ENCODE measurements at regions not wholly inside any gene's neighbourhood (a gene's known extent, or its start where the extent isn't known, plus 50 kb on each side); places are given as distances from the start of the nearest gene placed in this dataset.
A peak's percentile ranks its signal among the peaks of the same experiment; 100 is the strongest.

- Histone ChIP-seq H3K9me3 (ENCODE audit: control insufficient read depth in 4 of 4, low read length in 3 of 4) (no peaks in the 10 kb centered on the region), H3K9ac (ENCODE audit: low read depth in 1 of 2, low read length in 2 of 2) (no peak overlapping the region), H3K4me1 (ENCODE audit: control insufficient read depth in 4 of 4, insufficient read depth in 4 of 4, low read length in 3 of 4) (peaks cover 5 to 20% (median 11%) of the 10 kb centered on the region in 4 donors), H3K36me3 (ENCODE audit: control insufficient read depth in 4 of 4, insufficient read depth in 3 of 4, low read depth in 1 of 4, low read length in 3 of 4) (no peaks in the 10 kb centered on the region), H3K4me3 (ENCODE audit: low read depth in 1 of 3, low read length in 3 of 3) (no peak overlapping the region), H3K27me3 (ENCODE audit: control insufficient read depth in 4 of 4, insufficient read depth in 4 of 4, low read length in 3 of 4) (no peaks in the 10 kb centered on the region), H3K27ac (ENCODE audit: low read depth in 1 of 2, low read length in 2 of 2) (peak overlapping the region; percentile 56 to 60)
- 35% methylated on average over 6 of the region's 6 CpGs for WGBS
- DNase-seq (ENCODE audit: low spot score): peak; percentile 70
- TF ChIP-seq RAD21 (IDR thresholded peaks at IDR 0.05) (peak; percentile 55 to 68), ZBTB33 (IDR thresholded peaks at IDR 0.05) (no peak), REST (IDR thresholded peaks at IDR 0.05) (peak; percentile 11), EGR1 (IDR thresholded peaks at IDR 0.05; ENCODE audit: low read depth in 2 of 2) (no peak), NR2F2 (IDR thresholded peaks at IDR 0.05) (no peak), CTCF (IDR thresholded peaks at IDR 0.05; ENCODE audit: low read depth, low read length, missing input control) (peak; percentile 5), FOXA2 (IDR thresholded peaks at IDR 0.05) (no peak), ATF3 (IDR thresholded peaks at IDR 0.05) (peak; percentile 95), MAX (IDR thresholded peaks at IDR 0.05) (no peak), HNF4G (IDR thresholded peaks at IDR 0.05) (no peak), JUND (IDR thresholded peaks at IDR 0.05) (peak in 1 of 2 donors; percentile 39), RXRA (IDR thresholded peaks at IDR 0.05) (peak; percentile 55 to 80), FOXA1 (IDR thresholded peaks at IDR 0.05) (peak; percentile 16), TAF1 (conservative IDR thresholded peaks at IDR 0.05) (no peak), SP1 (IDR thresholded peaks at IDR 0.05) (peak; percentile 55), YY1 (IDR thresholded peaks at IDR 0.05) (peak; percentile 31), HNF4A (conservative IDR thresholded peaks at IDR 0.05) (peak; percentile 36 to 68), GABPA (IDR thresholded peaks at IDR 0.05 in 1 of 2, conservative IDR thresholded peaks at IDR 0.05 in 1 of 2) (no peak)
Observed at GRCh38 chr3:126261037-126261436, 80.7 kb upstream of the ALDH1L1 start.
